Activated CD4-positive, alpha-beta T cell treated with anti-CD3 and anti-CD28 coated beads for 24 hours (primary cell): ENCODE measurements at regions not wholly inside any gene's neighbourhood (a gene's known extent, or its start where the extent isn't known, plus 50 kb on each side); places are given as distances from the start of the nearest gene placed in this dataset.

Experiments used
- DNase-seq, 2 donors: peaks; one replicate each; pipeline ENCODE4 v3.0.0-alpha.2; 2020; ENCODE audit warnings: low read depth in 2 of 2

- DNase-seq = peak; percentile 22 to 30
These were observed 180.0 kb downstream of the ETS2 start for GRCh38 chr21:38985568-38986378.

GRCh38 chr21:38984982-38985567 lies 179.3 kb downstream of the ETS2 start:
- no peak for DNase-seq

- DNase-seq = no peak
These were observed 178.8 kb downstream of the ETS2 start for GRCh38 chr21:38984568-38984967.

- no peak for DNase-seq
These were observed 177.8 kb downstream of the ETS2 start for GRCh38 chr21:38983560-38983959.

GRCh38 chr21:38982804-38983203 lies 177.1 kb downstream of the ETS2 start:
- DNase-seq = no peak

GRCh38 chr21:38982096-38982495 lies 176.4 kb downstream of the ETS2 start:
- no peak for DNase-seq

GRCh38 chr21:38980416-38981313 lies 174.9 kb downstream of the ETS2 start:
- DNase-seq = no peak

GRCh38 chr21:38979271-38980121 lies 173.8 kb downstream of the ETS2 start:
- DNase-seq = no peak

- no peak for DNase-seq
These were observed 171.2 kb downstream of the ETS2 start for GRCh38 chr21:38976900-38977299.

GRCh38 chr21:38973552-38973951 lies 167.8 kb downstream of the ETS2 start:
- no peak for DNase-seq

GRCh38 chr21:38972078-38972477 lies 166.3 kb downstream of the ETS2 start:
- DNase-seq = no peak

- DNase-seq = no peak
These were observed 165.0 kb downstream of the ETS2 start for GRCh38 chr21:38970765-38971164.

- no peak for DNase-seq
These were observed 163.3 kb downstream of the ETS2 start for GRCh38 chr21:38968887-38969543.

GRCh38 chr21:38965910-38966504 lies 160.3 kb downstream of the ETS2 start:
- no peak for DNase-seq

- DNase-seq = no peak
These were observed 159.5 kb downstream of the ETS2 start for GRCh38 chr21:38965241-38965640.

- DNase-seq = no peak
These were observed 157.3 kb downstream of the ETS2 start for GRCh38 chr21:38963006-38963405.

GRCh38 chr21:38960251-38960650 lies 154.5 kb downstream of the ETS2 start:
- DNase-seq = no peak

- no peak for DNase-seq
These were observed 153.9 kb downstream of the ETS2 start for GRCh38 chr21:38959692-38960061.

GRCh38 chr21:38958940-38959691 lies 153.4 kb downstream of the ETS2 start:
- no peak for DNase-seq

- DNase-seq = no peak
These were observed 152.6 kb downstream of the ETS2 start for GRCh38 chr21:38958323-38958705.
